NB4 (cell line): ENCODE measurements at regions not wholly inside any gene's neighbourhood (a gene's known extent, or its start where the extent isn't known, plus 50 kb on each side); places are given as distances from the start of the nearest gene placed in this dataset.

Experiments used
- DNase-seq: peaks from one replicate; pipeline ENCODE4 v3.0.0; 2010; ENCODE audit warnings: low read depth
- H3K4me3 ChIP-seq: one replicate; pipeline ENCODE4 v1.5.1; 2011; ENCODE audit warnings: mild to moderate bottlenecking, low read depth, low read length, moderate library complexity
- MYC ChIP-seq: IDR thresholded peaks from 2 replicates; pipeline ENCODE4 v1.6.1; 2011; ENCODE audit warnings: low read depth, low read length
- POLR2A ChIP-seq: IDR thresholded peaks from 2 replicates; pipeline ENCODE4 v1.6.1; 2011; ENCODE audit warnings: mild to moderate bottlenecking; ENCODE audit not compliant: insufficient read length; ENCODE audit errors: extremely low read depth
- TF ChIP-seq, protein P1 (sequence below): IDR thresholded peaks from one replicate; pipeline ENCODE4 v1.5.1; 2012; ENCODE audit warnings: low read depth, low read length
- TF ChIP-seq, protein P2 (sequence below): IDR thresholded peaks from 2 replicates; pipeline ENCODE4 v1.6.1; 2011; ENCODE audit warnings: low read depth, low read length

DNA sequence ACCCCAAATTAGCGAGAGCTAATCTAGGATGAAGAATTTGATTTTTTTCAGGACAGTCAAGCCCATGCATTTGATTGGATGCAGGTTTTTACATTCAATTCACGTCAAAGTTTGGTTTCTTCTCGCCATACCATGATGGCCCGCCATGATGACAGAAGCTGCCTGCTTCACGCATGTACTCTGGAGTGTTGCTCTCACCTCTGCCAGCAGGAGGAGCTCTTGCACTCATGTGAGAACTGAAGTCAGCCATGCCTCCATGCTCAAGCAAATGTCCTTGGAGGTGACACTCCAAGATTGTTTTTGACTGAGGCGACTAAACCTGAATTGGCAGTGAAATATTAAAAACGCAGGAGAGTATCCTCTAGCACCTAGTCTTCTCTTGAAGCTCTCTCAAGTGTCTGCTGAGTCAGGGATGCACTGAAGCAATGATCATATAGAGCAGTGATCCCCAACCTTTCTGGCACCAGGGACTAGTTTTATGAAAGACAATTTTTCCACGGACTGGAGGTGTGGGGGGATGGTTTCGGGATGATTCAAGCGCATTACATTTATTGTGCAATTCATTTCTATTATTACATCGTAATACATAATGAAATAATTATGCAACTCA is 120.9 kb downstream of the SAMMSON start:
- TF ChIP-seq, protein P1, sequence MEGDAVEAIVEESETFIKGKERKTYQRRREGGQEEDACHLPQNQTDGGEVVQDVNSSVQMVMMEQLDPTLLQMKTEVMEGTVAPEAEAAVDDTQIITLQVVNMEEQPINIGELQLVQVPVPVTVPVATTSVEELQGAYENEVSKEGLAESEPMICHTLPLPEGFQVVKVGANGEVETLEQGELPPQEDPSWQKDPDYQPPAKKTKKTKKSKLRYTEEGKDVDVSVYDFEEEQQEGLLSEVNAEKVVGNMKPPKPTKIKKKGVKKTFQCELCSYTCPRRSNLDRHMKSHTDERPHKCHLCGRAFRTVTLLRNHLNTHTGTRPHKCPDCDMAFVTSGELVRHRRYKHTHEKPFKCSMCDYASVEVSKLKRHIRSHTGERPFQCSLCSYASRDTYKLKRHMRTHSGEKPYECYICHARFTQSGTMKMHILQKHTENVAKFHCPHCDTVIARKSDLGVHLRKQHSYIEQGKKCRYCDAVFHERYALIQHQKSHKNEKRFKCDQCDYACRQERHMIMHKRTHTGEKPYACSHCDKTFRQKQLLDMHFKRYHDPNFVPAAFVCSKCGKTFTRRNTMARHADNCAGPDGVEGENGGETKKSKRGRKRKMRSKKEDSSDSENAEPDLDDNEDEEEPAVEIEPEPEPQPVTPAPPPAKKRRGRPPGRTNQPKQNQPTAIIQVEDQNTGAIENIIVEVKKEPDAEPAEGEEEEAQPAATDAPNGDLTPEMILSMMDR = peak; percentile 85
- TF ChIP-seq POLR2A (no peak), MYC (0 out of 2 replicates have a peak, but pooled peaks have one; percentile 36)
- TF ChIP-seq, protein P2, sequence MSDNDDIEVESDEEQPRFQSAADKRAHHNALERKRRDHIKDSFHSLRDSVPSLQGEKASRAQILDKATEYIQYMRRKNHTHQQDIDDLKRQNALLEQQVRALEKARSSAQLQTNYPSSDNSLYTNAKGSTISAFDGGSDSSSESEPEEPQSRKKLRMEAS = peak; percentile 54; the same call in 1 of the 2 replicates
- peak; percentile 79 for DNase-seq
- H3K4me3 ChIP-seq = no peak overlapping the region

DNA sequence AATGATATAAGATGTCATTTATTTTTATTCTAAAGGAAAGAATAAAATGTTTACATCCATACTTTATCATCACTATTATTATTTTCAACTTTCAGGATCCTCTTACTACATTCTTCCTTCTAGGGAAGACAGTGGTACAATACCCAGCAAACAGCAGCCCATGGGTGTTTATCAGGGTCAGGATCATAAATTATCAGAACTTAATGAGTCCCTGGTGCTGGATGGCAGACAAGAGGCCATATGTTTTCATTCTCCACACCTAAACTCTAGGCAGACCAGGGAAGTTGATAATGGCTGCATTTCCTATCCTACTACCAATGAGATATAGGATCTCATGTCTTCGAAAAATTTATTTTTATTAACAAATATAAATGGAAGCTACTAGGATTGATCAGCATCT is 127.7 kb downstream of the SAMMSON start:
- DNase-seq = no peak
- H3K4me3 ChIP-seq = no peak overlapping the region
- TF ChIP-seq MYC (no peak), POLR2A (no peak)
- TF ChIP-seq, protein P1 = no peak
- TF ChIP-seq, protein P2 = no peak

DNA sequence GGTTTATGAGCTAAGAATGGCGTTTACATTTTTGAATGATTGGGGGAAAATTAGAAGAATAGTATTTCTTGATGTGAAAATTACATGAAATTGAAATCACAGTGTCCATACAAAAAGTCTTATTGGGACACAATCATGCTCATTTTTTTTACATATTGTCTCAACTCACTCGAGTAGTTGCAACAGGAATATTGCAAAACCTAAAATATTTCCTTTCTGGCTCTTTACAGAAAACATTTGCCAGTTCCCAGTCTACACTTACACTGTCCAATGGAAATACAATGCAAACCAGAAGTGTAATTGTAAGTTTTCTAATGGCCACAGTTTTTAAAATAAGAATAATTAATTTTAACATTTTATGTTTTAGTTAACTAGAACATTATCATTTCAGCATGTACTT is 137.8 kb downstream of the SAMMSON start:
- no peak overlapping the region for H3K4me3 ChIP-seq
- no peak for DNase-seq
- TF ChIP-seq POLR2A = no peak

DNA sequence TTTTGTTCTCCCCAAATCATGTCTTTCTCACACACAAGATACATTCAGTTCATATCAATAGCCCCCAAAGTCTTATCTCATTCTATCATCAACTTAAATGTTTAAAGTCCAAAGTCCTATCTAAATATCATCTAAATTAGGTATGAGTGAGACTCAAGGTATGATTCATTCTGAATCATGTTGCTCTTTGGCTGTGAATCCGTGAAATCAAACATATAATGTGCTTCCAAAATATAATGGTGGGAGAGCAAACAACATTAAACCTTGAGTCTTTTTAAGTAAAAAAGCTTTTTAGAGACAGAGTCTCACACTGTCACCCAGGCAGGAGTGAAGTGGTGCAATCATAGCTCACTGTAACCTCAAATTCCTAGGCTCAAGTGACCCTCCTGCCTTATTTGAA is 139.1 kb downstream of the SAMMSON start:
- TF ChIP-seq, protein P1 = no peak
- TF ChIP-seq POLR2A (no peak), MYC (no peak)
- TF ChIP-seq, protein P2 = no peak
- no peak overlapping the region for H3K4me3 ChIP-seq
- no peak for DNase-seq
